ENCODE measurements at regions not wholly inside any gene's neighbourhood (a gene's known extent, or its start where the extent isn't known, plus 50 kb on each side); places are given as distances from the start of the nearest gene placed in this dataset.
"Not testable (repeated sequence)": the region's sequence is repeated elsewhere in the genome, so short reads cannot be mapped to it uniquely, and the experiment has no call there.

GRCh38 chr1:242670019-242670418, 145.5 kb upstream of the PLD5 start:
- no peaks in the 10 kb centered on the region for H3K9me3 ChIP-seq (ENCODE audit: control insufficient read depth, insufficient read depth, low read length)
- no peaks in the 10 kb centered on the region for H3F3A ChIP-seq (ENCODE audit: control insufficient read depth, insufficient read depth)
- H3K9me2 ChIP-seq (replicated peaks; ENCODE audit: control insufficient read depth, low read length) = no peaks in the 10 kb centered on the region
- no peaks in the 10 kb centered on the region for H3K27me3 ChIP-seq (ENCODE audit: control insufficient read depth, low read length)
- H3K27ac ChIP-seq (ENCODE audit: low read depth, low read length) = no peak overlapping the region
- no peaks in the 10 kb centered on the region for H3K4me1 ChIP-seq (ENCODE audit: control insufficient read depth, low read length)
- H3K4me3 ChIP-seq (ENCODE audit: low read length) = no peak overlapping the region
- no peak overlapping the region for H3K4me2 ChIP-seq (ENCODE audit: low read length)
- TF ChIP-seq CTCF (IDR thresholded peaks at IDR 0.05; ENCODE audit: low read depth, low read length, poor library complexity, severe bottlenecking) (no peak), EZH2phosphoT487 (IDR thresholded peaks at IDR 0.05; ENCODE audit: borderline replicate concordance, low read length) (no peak)
- no peaks in the 10 kb centered on the region for H4K20me1 ChIP-seq (ENCODE audit: control insufficient read depth, insufficient read depth, low read depth, low read length)
- no peaks in the 10 kb centered on the region for H3K36me3 ChIP-seq (ENCODE audit: control insufficient read depth, low read length)
- no peaks in the 10 kb centered on the region for H3K79me2 ChIP-seq (ENCODE audit: control insufficient read depth, low read length)

- Histone ChIP-seq H4K20me1 (ENCODE audit: control insufficient read depth, insufficient read depth, low read depth, low read length) (no peaks in the 10 kb centered on the region), H3K79me2 (ENCODE audit: control insufficient read depth, low read length) (no peaks in the 10 kb centered on the region), H3K27me3 (ENCODE audit: control insufficient read depth, low read length) (no peaks in the 10 kb centered on the region), H3K4me2 (ENCODE audit: low read length) (no peak overlapping the region), H3K27ac (ENCODE audit: low read depth, low read length) (no peak overlapping the region), H3F3A (ENCODE audit: control insufficient read depth, insufficient read depth) (no peaks in the 10 kb centered on the region), H3K4me1 (ENCODE audit: control insufficient read depth, low read length) (no peaks in the 10 kb centered on the region), H3K36me3 (ENCODE audit: control insufficient read depth, low read length) (no peaks in the 10 kb centered on the region), H3K4me3 (ENCODE audit: low read length) (no peak overlapping the region), H3K9me2 (replicated peaks; ENCODE audit: control insufficient read depth, low read length) (no peaks in the 10 kb centered on the region), H3K9me3 (ENCODE audit: control insufficient read depth, insufficient read depth, low read length) (no peaks in the 10 kb centered on the region)
- TF ChIP-seq EZH2phosphoT487 (IDR thresholded peaks at IDR 0.05; ENCODE audit: borderline replicate concordance, low read length) (no peak), CTCF (IDR thresholded peaks at IDR 0.05; ENCODE audit: low read depth, low read length, poor library complexity, severe bottlenecking) (no peak)
Measured at GRCh38 chr1:242662886-242663285, 138.4 kb upstream of the PLD5 start.

- not testable (repeated sequence) for H3F3A ChIP-seq (ENCODE audit: control insufficient read depth, insufficient read depth); H3K4me1 ChIP-seq (ENCODE audit: control insufficient read depth, low read length); H4K20me1 ChIP-seq (ENCODE audit: control insufficient read depth, insufficient read depth, low read depth, low read length); H3K4me3 ChIP-seq (ENCODE audit: low read length); H3K9me2 ChIP-seq (replicated peaks; ENCODE audit: control insufficient read depth, low read length); H3K27ac ChIP-seq (ENCODE audit: low read depth, low read length); H3K36me3 ChIP-seq (ENCODE audit: control insufficient read depth, low read length); H3K79me2 ChIP-seq (ENCODE audit: control insufficient read depth, low read length); H3K27me3 ChIP-seq (ENCODE audit: control insufficient read depth, low read length); H3K9me3 ChIP-seq (ENCODE audit: control insufficient read depth, insufficient read depth, low read length); H3K4me2 ChIP-seq (ENCODE audit: low read length)
Measured at GRCh38 chr1:242653772-242654171, 129.3 kb upstream of the PLD5 start.

GRCh38 chr1:242651817-242652216, 127.3 kb upstream of the PLD5 start:
- H3F3A ChIP-seq (ENCODE audit: control insufficient read depth, insufficient read depth) = no peaks in the 10 kb centered on the region
- no peaks in the 10 kb centered on the region for H3K36me3 ChIP-seq (ENCODE audit: control insufficient read depth, low read length)
- H4K20me1 ChIP-seq (ENCODE audit: control insufficient read depth, insufficient read depth, low read depth, low read length) = no peaks in the 10 kb centered on the region
- no peaks in the 10 kb centered on the region for H3K79me2 ChIP-seq (ENCODE audit: control insufficient read depth, low read length)
- no peak overlapping the region for H3K4me3 ChIP-seq (ENCODE audit: low read length)
- no peaks in the 10 kb centered on the region for H3K4me1 ChIP-seq (ENCODE audit: control insufficient read depth, low read length)
- H3K9me3 ChIP-seq (ENCODE audit: control insufficient read depth, insufficient read depth, low read length) = no peaks in the 10 kb centered on the region
- H3K9me2 ChIP-seq (replicated peaks; ENCODE audit: control insufficient read depth, low read length) = no peaks in the 10 kb centered on the region
- H3K27me3 ChIP-seq (ENCODE audit: control insufficient read depth, low read length) = no peaks in the 10 kb centered on the region
- TF ChIP-seq CTCF (IDR thresholded peaks at IDR 0.05; ENCODE audit: low read depth, low read length, poor library complexity, severe bottlenecking) = peak; percentile 52
- TF ChIP-seq EZH2phosphoT487 (IDR thresholded peaks at IDR 0.05; ENCODE audit: borderline replicate concordance, low read length) = no peak
- H3K4me2 ChIP-seq (ENCODE audit: low read length) = no peak overlapping the region
- no peak overlapping the region for H3K27ac ChIP-seq (ENCODE audit: low read depth, low read length)

Measured in DOHH2 (cell line).